K562 (cell line): ENCODE measurements at regions not wholly inside any gene's neighbourhood (a gene's known extent, or its start where the extent isn't known, plus 50 kb on each side); places are given as distances from the start of the nearest gene placed in this dataset.

Experiments used
- ATAC-seq: fragments of 200-7000 bp; cut with Tn5 transposase; 3 replicates; pipeline ENCODE4 v1.9.1; 2020; ENCODE audit warnings: moderate library complexity
- BruUV-seq: library from RNA; stranded (reverse); fragments of 400-500 nt; replicated peaks from 2 replicates; lab custom pipeline; 2021; lab: Mats Ljungman, UMichigan
- CTCF ChIA-PET: fragments of 300-600 bp; formaldehyde crosslinking; extraction: SDS; loops from one replicate; lab custom pipeline; 2021; ENCODE audit warnings: low intra/inter-chr PET ratio; lab: Yijun Ruan, JAX
- POLR2A ChIA-PET: fragments of 300-600, 350-650 bp; sonication (Branson Sonifier 250); formaldehyde crosslinking; extraction: SDS; loops from one replicate; lab custom pipeline; 2021; ENCODE audit warnings: antibody characterized with exemption, inconsistent platforms; lab: Yijun Ruan, JAX
- DNase-seq, 4 experiments: peaks; one replicate each; pipeline versions ENCODE4 v3.0.0 to v3.0.0-alpha.2; 2011 to 2018; ENCODE audit warnings: low spot score in 3 of 4, mixed read lengths in 3 of 4; ENCODE audit errors: extremely low read depth in 1 of 4
- FAIRE-seq: peaks from 2 replicates; lab custom pipeline; 2011; peaks lifted over from hg19 to GRCh38; lab: Jason Lieb, UNC
- H2AFZ ChIP-seq: 2 replicates; pipeline ENCODE4 v1.6.0; 2011; ENCODE audit warnings: low read depth, low read length, control low read depth, inconsistent platforms
- H3K27ac ChIP-seq: fragments of 200-600 bp; 3 replicates; pipeline ENCODE4 v1.8.0; 2011; ENCODE audit warnings: low read depth, mild to moderate bottlenecking, control low read depth, inconsistent platforms, low read length, moderate library complexity, mixed read lengths; ENCODE audit errors: extremely low read depth
- H3K27me3 ChIP-seq, 2 experiments: fragments of 300-600 bp in 1 of 2; 2 replicates in 1 of 2; 3 replicates in 1 of 2; pipeline versions ENCODE4 v1.6.0 to v1.8.0; 2011; ENCODE audit warnings: inconsistent platforms in 2 of 2, low read length in 2 of 2, mild to moderate bottlenecking in 1 of 2, mixed read lengths in 1 of 2, moderate library complexity in 1 of 2; ENCODE audit not compliant: control insufficient read depth in 2 of 2, insufficient read depth in 2 of 2
- H3K36me3 ChIP-seq: fragments of 300-600 bp; 3 replicates; pipeline ENCODE4 v1.8.0; 2011; ENCODE audit warnings: mild to moderate bottlenecking, low read length, inconsistent platforms; ENCODE audit not compliant: control insufficient read depth, insufficient read depth
- H3K4me1 ChIP-seq, 2 experiments: fragments of 200-600 bp in 1 of 2; replicated peaks in 1 of 2; 2 replicates in 1 of 2; 3 replicates in 1 of 2; pipeline versions ENCODE4 v1.5.1 to v1.8.0; 2011; ENCODE audit warnings: inconsistent platforms in 2 of 2, low read length in 2 of 2, mild to moderate bottlenecking in 1 of 2, mixed read lengths in 1 of 2, moderate library complexity in 1 of 2; ENCODE audit not compliant: control insufficient read depth in 2 of 2, insufficient read depth in 2 of 2
- H3K4me2 ChIP-seq: 2 replicates; pipeline ENCODE4 v1.6.1; 2011; ENCODE audit warnings: low read length, control low read depth, inconsistent platforms, mixed read lengths; ENCODE audit not compliant: insufficient read depth
- H3K4me3 ChIP-seq: fragments of 200-600 bp; sonication (generic), shearing (Covaris generic); 2 replicates; pipeline ENCODE4 v1.5.1; 2016; ENCODE audit warnings: control low read depth, inconsistent platforms
- H3K79me2 ChIP-seq: fragments of 200-600 bp; 3 replicates; pipeline ENCODE4 v1.8.0; 2011; ENCODE audit warnings: low read length, inconsistent platforms; ENCODE audit not compliant: control insufficient read depth, insufficient read depth
- H3K9ac ChIP-seq, 2 experiments: 2 replicates each; pipeline versions ENCODE4 v1.6.0 to v1.6.1; 2011; ENCODE audit warnings: low read depth in 2 of 2, low read length in 2 of 2, control low read depth in 1 of 2, inconsistent platforms in 1 of 2, mild to moderate bottlenecking in 1 of 2, mixed read lengths in 1 of 2; ENCODE audit not compliant: insufficient read depth in 1 of 2
- H3K9me1 ChIP-seq: one replicate; pipeline ENCODE4 v1.6.0; 2011; ENCODE audit warnings: inconsistent platforms, mild to moderate bottlenecking, low read length, moderate library complexity; ENCODE audit not compliant: control insufficient read depth, insufficient read depth
- H3K9me3 ChIP-seq: replicated peaks from 2 replicates; pipeline ENCODE4 v1.5.1; 2011; ENCODE audit warnings: low read depth, low read length, inconsistent platforms; ENCODE audit not compliant: control insufficient read depth, insufficient read depth
- H4K20me1 ChIP-seq: replicated peaks from 2 replicates; pipeline ENCODE4 v1.6.1; 2011; ENCODE audit warnings: low read length, inconsistent platforms, mixed read lengths; ENCODE audit not compliant: control insufficient read depth, insufficient read depth
- ARID2 ChIP-seq: fragments of 450-650 bp; IDR thresholded peaks from 2 replicates; pipeline ENCODE4 v1.6.1; 2017; ENCODE audit warnings: antibody characterized with exemption, mild to moderate bottlenecking
- IFI16 ChIP-seq: fragments of 250-450 bp; sonication (Bioruptor Pico); IDR thresholded peaks from 2 replicates; pipeline ENCODE4 v2.1.2; 2022; ENCODE audit warnings: mild to moderate bottlenecking, inconsistent platforms
- NCOA4 ChIP-seq: fragments of 450-650 bp; IDR thresholded peaks from 2 replicates; pipeline ENCODE4 v1.6.1; 2018; ENCODE audit warnings: mild to moderate bottlenecking; ENCODE audit not compliant: partially characterized antibody
- TEAD4 ChIP-seq, 2 experiments: sonication (generic) in 1 of 2; formaldehyde crosslinking in 1 of 2; IDR thresholded peaks; 2 replicates each; pipeline versions ENCODE4 v1.6.1 to v1.8.0; 2012 to 2022; ENCODE audit warnings: borderline replicate concordance in 1 of 2, inconsistent platforms in 1 of 2, low read length in 1 of 2, mild to moderate bottlenecking in 1 of 2, missing genetic modification reagents in 1 of 2
- WHSC1 ChIP-seq: IDR thresholded peaks from one replicate; pipeline ENCODE4 v1.6.1; 2012; ENCODE audit warnings: low read length, control low read depth, inconsistent platforms
- ZNF436 ChIP-seq: fragments of 250-450, 450-650 bp; sonication (Bioruptor Pico); formaldehyde crosslinking; IDR thresholded peaks from 2 replicates; pipeline ENCODE4 v1.7.0; 2020; ENCODE audit warnings: mild to moderate bottlenecking
- WGBS: fragments of 100-300 bp; shearing (Covaris generic); methylation state at CpG from one replicate; pipeline ENCODE4 v1.1.6; 2016; ENCODE audit warnings: low coverage, mixed read lengths; ENCODE audit not compliant: insufficient coverage; ENCODE audit errors: missing lambda C conversion rate; 5-methylcytosine and 5-hydroxymethylcytosine counted together
- in situ Hi-C: fragments of 300-500 bp; cut with MboI; formaldehyde crosslinking; loops from 4 replicates; pipeline ENCODE4 v1.15.0; 2018; ENCODE audit warnings: inconsistent platforms, mixed read lengths
- intact Hi-C: fragments of 100-400 bp; cut with micrococcal nuclease; formaldehyde crosslinking; loops from 2 replicates; pipeline ENCODE4 v1.14.2; 2022

DNA sequence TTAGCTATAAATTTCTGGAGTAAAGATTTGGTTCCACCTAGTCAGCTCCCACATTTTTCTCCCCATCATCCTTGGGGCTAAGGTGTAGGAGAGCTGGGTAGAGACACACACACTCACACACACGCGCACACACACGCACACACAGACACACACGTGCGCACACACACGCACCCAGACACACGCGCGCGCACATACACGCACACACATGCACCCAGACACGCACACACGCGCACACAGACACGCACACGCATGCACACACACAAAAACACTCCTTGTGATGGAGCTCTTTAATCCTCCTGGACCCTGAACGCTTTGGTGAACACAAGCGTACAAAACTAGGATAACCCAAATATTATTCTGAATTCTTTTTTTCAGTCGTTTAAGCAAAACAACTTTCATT lies 253.6 kb downstream of the C16orf95 start:
- Histone ChIP-seq H3K36me3 (no peaks in the 10 kb centered on the region), H3K9ac (no peak overlapping the region), H3K4me2 (no peak overlapping the region), H3K9me1 (no peaks in the 10 kb centered on the region), H3K4me3 (no peak overlapping the region), H4K20me1 (0 out of 2 replicates have a peak, but pooled peaks cover 10% of the 10 kb centered on the region), H3K79me2 (no peaks in the 10 kb centered on the region), H2AFZ (no peak overlapping the region), H3K27ac (no peak overlapping the region), H3K4me1 (no peaks in the 10 kb centered on the region), H3K9me3 (no peaks in the 10 kb centered on the region), H3K27me3 (peaks cover 44 to 48% of the 10 kb centered on the region in 2 experiments)
- ChIA-PET POLR2A (interaction anchor here (0.6 to 2.0 kb wide), 6 partner anchors 11 to 555 kb away, joined by 3 to 8 read pairs (median 4); no protein-coding TSS in a partner anchor), CTCF (interaction anchor here (0.9 to 7.3 kb wide), 2 partner anchors 215 to 499 kb away, joined by 4 to 76 read pairs; no protein-coding TSS in a partner anchor)
- ATAC-seq (no peak), DNase-seq (no peak), FAIRE-seq (no peak)
- TF ChIP-seq ZNF436 (CRISPR knock-in tag) (no peak), WHSC1 (no peak), ARID2 (no peak), NCOA4 (no peak), TEAD4 (IDR thresholded peaks at IDR 0.05; ENCODE audit: low read length) (no peak), TEAD4 (CRISPR knock-in tag; IDR thresholded peaks at IDR 0.05; ENCODE audit: borderline replicate concordance) (no peak), IFI16 (CRISPR knock-in tag) (no peak)
- in situ Hi-C loops (no loop called here), intact Hi-C loops (loop anchor here (5.0 kb wide), 1 partner anchor 214 kb away; no protein-coding TSS in a partner anchor)
- WGBS = 35% methylated on average over 18 of the region's 19 CpGs
- BruUV-seq = no TSS peak
